ENCODE measurements at regions not wholly inside any gene's neighbourhood (a gene's known extent, or its start where the extent isn't known, plus 50 kb on each side); places are given as distances from the start of the nearest gene placed in this dataset.

- no peak overlapping the region for H4K8ac ChIP-seq (ENCODE audit: low read depth, low read length)
- H2BK12ac ChIP-seq (ENCODE audit: low read length): no peak overlapping the region
- H4K12ac ChIP-seq (ENCODE audit: low read depth, low read length): no peak overlapping the region
- no peaks in the 10 kb centered on the region for H3K27me3 ChIP-seq (ENCODE audit: insufficient read depth, low read length)
- H3K79me2 ChIP-seq (ENCODE audit: control insufficient read depth, insufficient read depth, low read length, poor library complexity): no peaks in the 10 kb centered on the region
- no peaks in the 10 kb centered on the region for H3K9me3 ChIP-seq (ENCODE audit: insufficient read depth, low read depth, low read length)
- no peak overlapping the region for H2AFZ ChIP-seq (ENCODE audit: insufficient read depth, low read length, poor library complexity)
- H2BK120ac ChIP-seq (ENCODE audit: insufficient read depth, low read length, poor library complexity): no peak overlapping the region
- H3K79me1 ChIP-seq (ENCODE audit: low read length): no peaks in the 10 kb centered on the region
- no peak overlapping the region for H3K27ac ChIP-seq (ENCODE audit: low read depth, low read length)
- no peak overlapping the region for H3K4me3 ChIP-seq (ENCODE audit: low read depth, low read length)
- peaks cover under 1 to 3% of the 10 kb centered on the region in 2 experiments for H3K4me1 ChIP-seq (ENCODE audit: control insufficient read depth in 1 of 2, insufficient read depth in 2 of 2, low read length in 2 of 2)
- H4K91ac ChIP-seq (ENCODE audit: low read depth, low read length): no peak overlapping the region
- H3K14ac ChIP-seq (ENCODE audit: low read length): no peak overlapping the region
- no peak overlapping the region for H3K4ac ChIP-seq (ENCODE audit: low read depth, low read length)
- H3K18ac ChIP-seq (ENCODE audit: low read length): no peak overlapping the region
- WGBS (ENCODE audit: extremely low coverage, insufficient coverage, insufficient read length): no CpG with 5 or more reads among the region's 4 CpGs
- H3K23ac ChIP-seq (ENCODE audit: low read length): no peak overlapping the region
- no peak overlapping the region for H3K4me2 ChIP-seq (ENCODE audit: low read length)
- peak overlapping the region; percentile 57 for H3K9ac ChIP-seq (ENCODE audit: low read length)
- DNase-seq: no peak
- no peaks in the 10 kb centered on the region for H3K36me3 ChIP-seq (ENCODE audit: control insufficient read depth in 1 of 2, insufficient read depth in 2 of 2, low read length in 2 of 2)
- no peak overlapping the region for H2AK5ac ChIP-seq (ENCODE audit: low read length)
- H2BK5ac ChIP-seq (ENCODE audit: low read depth, low read length, poor library complexity): no peak overlapping the region
Observed at GRCh38 chr4:38280323-38280706, 320.1 kb downstream of the PTTG2 start.

- Histone ChIP-seq H4K8ac (ENCODE audit: low read depth, low read length) (no peak overlapping the region), H2AFZ (ENCODE audit: insufficient read depth, low read length, poor library complexity) (no peak overlapping the region), H3K18ac (ENCODE audit: low read length) (no peak overlapping the region), H3K4me1 (ENCODE audit: control insufficient read depth in 1 of 2, insufficient read depth in 2 of 2, low read length in 2 of 2) (no peaks in the 10 kb centered on the region), H3K79me2 (ENCODE audit: control insufficient read depth, insufficient read depth, low read length, poor library complexity) (no peaks in the 10 kb centered on the region), H4K91ac (ENCODE audit: low read depth, low read length) (no peak overlapping the region), H2BK5ac (ENCODE audit: low read depth, low read length, poor library complexity) (no peak overlapping the region), H3K4me3 (ENCODE audit: low read depth, low read length) (no peak overlapping the region), H2BK12ac (ENCODE audit: low read length) (no peak overlapping the region), H4K12ac (ENCODE audit: low read depth, low read length) (no peak overlapping the region), H3K79me1 (ENCODE audit: low read length) (no peaks in the 10 kb centered on the region), H3K4me2 (ENCODE audit: low read length) (no peak overlapping the region), H3K9ac (ENCODE audit: low read length) (no peak overlapping the region), H2AK5ac (ENCODE audit: low read length) (no peak overlapping the region), H3K27me3 (ENCODE audit: insufficient read depth, low read length) (no peaks in the 10 kb centered on the region), H3K36me3 (ENCODE audit: control insufficient read depth in 1 of 2, insufficient read depth in 2 of 2, low read length in 2 of 2) (no peaks in the 10 kb centered on the region), H3K9me3 (ENCODE audit: insufficient read depth, low read depth, low read length) (no peaks in the 10 kb centered on the region), H3K14ac (ENCODE audit: low read length) (no peak overlapping the region), H3K27ac (ENCODE audit: low read depth, low read length) (no peak overlapping the region), H3K23ac (ENCODE audit: low read length) (no peak overlapping the region), H2BK120ac (ENCODE audit: insufficient read depth, low read length, poor library complexity) (no peak overlapping the region), H3K4ac (ENCODE audit: low read depth, low read length) (no peak overlapping the region)
- no peak for DNase-seq
- no CpG with 5 or more reads among the region's 2 CpGs for WGBS (ENCODE audit: extremely low coverage, insufficient coverage, insufficient read length)
Observed at GRCh38 chr4:38281371-38282071, 321.3 kb downstream of the PTTG2 start.

DNA sequence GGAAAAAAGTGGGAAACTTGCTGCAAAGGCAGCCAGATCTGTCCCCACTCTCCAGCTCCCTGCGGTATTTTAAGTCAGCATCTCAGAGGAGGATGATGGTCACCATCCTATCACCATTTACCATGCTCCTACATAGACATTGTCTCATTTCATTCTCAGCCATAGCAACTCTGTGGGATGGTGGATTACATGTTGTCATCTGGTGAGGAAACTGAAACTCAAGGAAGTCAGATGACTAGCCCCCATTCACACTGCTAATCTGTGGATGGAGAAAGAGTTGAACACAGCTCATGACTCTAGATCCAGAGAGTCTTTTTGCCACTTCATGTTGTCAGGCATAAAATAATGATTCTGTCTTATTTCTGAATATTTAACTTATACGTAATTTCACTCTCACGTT lies 323.5 kb downstream of the PTTG2 start:
- DNase-seq: no peak
- H3K4ac ChIP-seq (ENCODE audit: low read depth, low read length): no peak overlapping the region
- no peaks in the 10 kb centered on the region for H3K27me3 ChIP-seq (ENCODE audit: insufficient read depth, low read length)
- no peak overlapping the region for H3K18ac ChIP-seq (ENCODE audit: low read length)
- no peak overlapping the region for H4K91ac ChIP-seq (ENCODE audit: low read depth, low read length)
- no peak overlapping the region for H2BK120ac ChIP-seq (ENCODE audit: insufficient read depth, low read length, poor library complexity)
- H3K27ac ChIP-seq (ENCODE audit: low read depth, low read length): no peak overlapping the region
- no peak overlapping the region for H3K23ac ChIP-seq (ENCODE audit: low read length)
- no peak overlapping the region for H2AK5ac ChIP-seq (ENCODE audit: low read length)
- no peak overlapping the region for H3K9ac ChIP-seq (ENCODE audit: low read length)
- no peak overlapping the region for H2BK5ac ChIP-seq (ENCODE audit: low read depth, low read length, poor library complexity)
- H3K4me3 ChIP-seq (ENCODE audit: low read depth, low read length): no peak overlapping the region
- H3K4me1 ChIP-seq (ENCODE audit: control insufficient read depth in 1 of 2, insufficient read depth in 2 of 2, low read length in 2 of 2): no peaks in the 10 kb centered on the region
- H2BK12ac ChIP-seq (ENCODE audit: low read length): no peak overlapping the region
- no peak overlapping the region for H4K8ac ChIP-seq (ENCODE audit: low read depth, low read length)
- no peaks in the 10 kb centered on the region for H3K79me1 ChIP-seq (ENCODE audit: low read length)
- no peak overlapping the region for H4K12ac ChIP-seq (ENCODE audit: low read depth, low read length)
- no peak overlapping the region for H3K4me2 ChIP-seq (ENCODE audit: low read length)
- H3K79me2 ChIP-seq (ENCODE audit: control insufficient read depth, insufficient read depth, low read length, poor library complexity): no peaks in the 10 kb centered on the region
- no peak overlapping the region for H2AFZ ChIP-seq (ENCODE audit: insufficient read depth, low read length, poor library complexity)
- WGBS (ENCODE audit: extremely low coverage, insufficient coverage, insufficient read length): no CpG with 5 or more reads among the region's 3 CpGs
- no peaks in the 10 kb centered on the region for H3K36me3 ChIP-seq (ENCODE audit: control insufficient read depth in 1 of 2, insufficient read depth in 2 of 2, low read length in 2 of 2)
- no peaks in the 10 kb centered on the region for H3K9me3 ChIP-seq (ENCODE audit: insufficient read depth, low read depth, low read length)
- H3K14ac ChIP-seq (ENCODE audit: low read length): no peak overlapping the region

- Histone ChIP-seq H4K8ac (ENCODE audit: low read depth, low read length) (no peak overlapping the region), H3K14ac (ENCODE audit: low read length) (no peak overlapping the region), H3K4ac (ENCODE audit: low read depth, low read length) (no peak overlapping the region), H3K18ac (ENCODE audit: low read length) (no peak overlapping the region), H3K4me3 (ENCODE audit: low read depth, low read length) (no peak overlapping the region), H3K79me2 (ENCODE audit: control insufficient read depth, insufficient read depth, low read length, poor library complexity) (no peaks in the 10 kb centered on the region), H2AK5ac (ENCODE audit: low read length) (no peak overlapping the region), H3K79me1 (ENCODE audit: low read length) (no peaks in the 10 kb centered on the region), H3K36me3 (ENCODE audit: control insufficient read depth in 1 of 2, insufficient read depth in 2 of 2, low read length in 2 of 2) (no peaks in the 10 kb centered on the region), H3K27me3 (ENCODE audit: insufficient read depth, low read length) (no peaks in the 10 kb centered on the region), H3K27ac (ENCODE audit: low read depth, low read length) (no peak overlapping the region), H3K23ac (ENCODE audit: low read length) (no peak overlapping the region), H2BK12ac (ENCODE audit: low read length) (no peak overlapping the region), H2AFZ (ENCODE audit: insufficient read depth, low read length, poor library complexity) (no peak overlapping the region), H2BK120ac (ENCODE audit: insufficient read depth, low read length, poor library complexity) (no peak overlapping the region), H3K9ac (ENCODE audit: low read length) (no peak overlapping the region), H3K4me2 (ENCODE audit: low read length) (no peak overlapping the region), H2BK5ac (ENCODE audit: low read depth, low read length, poor library complexity) (no peak overlapping the region), H4K12ac (ENCODE audit: low read depth, low read length) (no peak overlapping the region), H4K91ac (ENCODE audit: low read depth, low read length) (no peak overlapping the region), H3K9me3 (ENCODE audit: insufficient read depth, low read depth, low read length) (no peaks in the 10 kb centered on the region), H3K4me1 (ENCODE audit: control insufficient read depth in 1 of 2, insufficient read depth in 2 of 2, low read length in 2 of 2) (no peaks in the 10 kb centered on the region)
- no peak for DNase-seq
- no CpG with 5 or more reads among the region's 2 CpGs for WGBS (ENCODE audit: extremely low coverage, insufficient coverage, insufficient read length)
Observed at GRCh38 chr4:38284294-38285030, 324.3 kb downstream of the PTTG2 start.
